NCI-H82 (cell line): ENCODE measurements at regions not wholly inside any gene's neighbourhood (a gene's known extent, or its start where the extent isn't known, plus 50 kb on each side); places are given as distances from the start of the nearest gene placed in this dataset.
"Not testable (repeated sequence)": the region's sequence is repeated elsewhere in the genome, so short reads cannot be mapped to it uniquely, and the experiment has no call there.

Source experiments
- DNase-seq: peaks from one replicate; lab custom pipeline; 2025; lab: John Stamatoyannopoulos, UW

- no peak for DNase-seq
These were observed 571.6 kb downstream of the MATN1 start for GRCh38 chr1:30151826-30152225.

GRCh38 chr1:30151119-30151518 is 572.3 kb downstream of the MATN1 start:
- DNase-seq: no peak

- no peak for DNase-seq
These were observed 574.2 kb downstream of the MATN1 start for GRCh38 chr1:30149226-30149625.

GRCh38 chr1:30148676-30149075 is 574.7 kb downstream of the MATN1 start:
- no peak for DNase-seq

GRCh38 chr1:30147188-30147587 is 576.2 kb downstream of the MATN1 start:
- no peak for DNase-seq

- no peak for DNase-seq
These were observed 576.9 kb downstream of the MATN1 start for GRCh38 chr1:30146448-30146847.

GRCh38 chr1:30145723-30146303 is 577.6 kb downstream of the MATN1 start:
- no peak for DNase-seq

- DNase-seq: no peak
These were observed 578.6 kb downstream of the MATN1 start for GRCh38 chr1:30144831-30145230.

- DNase-seq: no peak
These were observed 579.9 kb downstream of the MATN1 start for GRCh38 chr1:30143517-30143916.

- DNase-seq: no peak
These were observed 582.8 kb downstream of the MATN1 start for GRCh38 chr1:30140566-30140965.

GRCh38 chr1:30138891-30139290 is 584.5 kb downstream of the MATN1 start:
- DNase-seq: no peak

GRCh38 chr1:30137001-30137400 is 586.4 kb downstream of the MATN1 start:
- no peak for DNase-seq

- DNase-seq: peak; percentile 20
These were observed 587.7 kb downstream of the MATN1 start for GRCh38 chr1:30135698-30136097.

GRCh38 chr1:30134466-30135217 is 588.7 kb downstream of the MATN1 start:
- DNase-seq: no peak

- no peak for DNase-seq
These were observed 589.9 kb downstream of the MATN1 start for GRCh38 chr1:30133414-30134055.

- no peak for DNase-seq
These were observed 590.6 kb downstream of the MATN1 start for GRCh38 chr1:30132602-30133286.

- not testable (repeated sequence) for DNase-seq
These were observed 592.8 kb downstream of the MATN1 start for GRCh38 chr1:30130566-30130965.

- no peak for DNase-seq
These were observed 593.3 kb downstream of the MATN1 start for GRCh38 chr1:30130099-30130498.

- no peak for DNase-seq
These were observed 593.8 kb downstream of the MATN1 start for GRCh38 chr1:30129421-30130055.

GRCh38 chr1:30129001-30129408 is 594.4 kb downstream of the MATN1 start:
- DNase-seq: no peak

GRCh38 chr1:30126848-30127247 is 596.5 kb downstream of the MATN1 start:
- DNase-seq: no peak

GRCh38 chr1:30125821-30126170 is 597.6 kb downstream of the MATN1 start:
- DNase-seq: no peak
